NCI-H128 (cell line): ENCODE measurements at regions not wholly inside any gene's neighbourhood (a gene's known extent, or its start where the extent isn't known, plus 50 kb on each side); places are given as distances from the start of the nearest gene placed in this dataset.

Experiments used
- DNase-seq: peaks from one replicate; lab custom pipeline; 2025; ENCODE audit not compliant: unreplicated experiment; lab: John Stamatoyannopoulos, UW

DNA sequence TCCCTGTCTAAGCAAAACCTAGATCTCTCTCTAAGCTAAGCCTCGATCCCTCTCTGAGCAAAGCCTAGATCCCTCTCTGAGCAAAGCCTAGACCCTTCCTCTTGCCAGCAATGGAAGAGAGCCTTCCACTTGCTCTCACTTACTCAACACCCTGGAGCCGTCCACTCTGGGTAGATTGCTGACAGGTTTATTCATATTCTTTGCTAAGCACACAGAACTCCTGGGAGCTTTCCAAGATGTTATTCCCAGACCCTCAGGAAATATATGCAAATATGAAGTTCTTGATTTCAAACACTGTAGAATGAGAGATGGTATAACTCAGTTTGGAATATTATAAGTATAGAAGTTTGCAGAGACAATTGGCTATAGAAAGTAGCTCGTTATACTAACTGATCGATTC, 503.8 kb upstream of the CELF2 start:
- DNase-seq: no peak

DNA sequence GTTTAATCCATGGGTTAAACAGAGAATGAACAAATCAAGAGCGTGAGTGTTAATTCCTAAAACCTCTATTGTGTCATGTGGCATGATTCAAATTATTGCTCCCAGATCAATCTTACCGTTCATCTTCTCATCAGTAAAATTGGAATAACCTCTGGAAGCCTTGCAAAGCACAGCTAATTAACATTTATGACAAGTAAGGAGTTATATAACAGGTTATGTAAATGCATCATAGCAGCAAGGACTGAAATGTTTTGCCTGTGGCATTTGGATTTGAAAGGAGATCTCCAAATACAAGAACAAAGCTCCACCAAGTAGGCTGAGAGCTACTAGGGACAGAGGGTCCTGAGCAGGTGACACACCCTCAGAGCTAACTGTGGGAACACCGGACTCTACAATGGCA, 502.9 kb upstream of the CELF2 start:
- DNase-seq: no peak

DNA sequence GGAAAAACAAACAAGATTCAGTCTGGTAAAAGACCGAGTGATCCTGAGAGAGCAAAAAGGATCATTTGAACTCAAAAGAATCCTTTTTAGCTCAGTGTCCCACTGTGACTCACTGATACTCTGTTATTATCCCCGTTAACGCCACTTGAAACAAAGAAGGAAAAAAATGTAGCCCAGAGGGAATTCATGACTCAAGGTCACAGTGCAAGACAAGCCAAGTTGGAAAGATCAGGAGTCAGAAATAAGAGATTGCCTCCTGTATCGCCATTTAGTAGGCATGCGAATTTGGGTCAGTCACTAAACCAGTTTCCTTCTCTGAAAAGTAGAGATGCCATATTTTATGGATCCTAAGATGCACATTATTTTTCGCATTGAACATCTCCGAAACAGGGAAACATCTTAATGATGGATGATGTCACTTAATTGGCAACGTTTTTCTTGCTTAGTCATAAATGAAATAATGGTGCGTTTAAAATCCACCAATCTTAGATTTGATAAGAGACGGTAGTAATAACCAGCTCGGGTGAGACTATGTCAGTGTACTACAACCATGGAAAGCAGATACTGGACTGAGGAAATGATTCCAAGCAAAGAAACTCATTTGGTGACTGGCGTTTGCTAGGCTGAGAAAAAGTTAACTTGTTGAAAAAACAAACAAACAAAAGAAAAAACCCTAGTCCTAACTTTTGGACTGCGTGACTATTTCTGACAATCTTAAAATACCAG, 502.0 kb upstream of the CELF2 start:
- no peak for DNase-seq

DNA sequence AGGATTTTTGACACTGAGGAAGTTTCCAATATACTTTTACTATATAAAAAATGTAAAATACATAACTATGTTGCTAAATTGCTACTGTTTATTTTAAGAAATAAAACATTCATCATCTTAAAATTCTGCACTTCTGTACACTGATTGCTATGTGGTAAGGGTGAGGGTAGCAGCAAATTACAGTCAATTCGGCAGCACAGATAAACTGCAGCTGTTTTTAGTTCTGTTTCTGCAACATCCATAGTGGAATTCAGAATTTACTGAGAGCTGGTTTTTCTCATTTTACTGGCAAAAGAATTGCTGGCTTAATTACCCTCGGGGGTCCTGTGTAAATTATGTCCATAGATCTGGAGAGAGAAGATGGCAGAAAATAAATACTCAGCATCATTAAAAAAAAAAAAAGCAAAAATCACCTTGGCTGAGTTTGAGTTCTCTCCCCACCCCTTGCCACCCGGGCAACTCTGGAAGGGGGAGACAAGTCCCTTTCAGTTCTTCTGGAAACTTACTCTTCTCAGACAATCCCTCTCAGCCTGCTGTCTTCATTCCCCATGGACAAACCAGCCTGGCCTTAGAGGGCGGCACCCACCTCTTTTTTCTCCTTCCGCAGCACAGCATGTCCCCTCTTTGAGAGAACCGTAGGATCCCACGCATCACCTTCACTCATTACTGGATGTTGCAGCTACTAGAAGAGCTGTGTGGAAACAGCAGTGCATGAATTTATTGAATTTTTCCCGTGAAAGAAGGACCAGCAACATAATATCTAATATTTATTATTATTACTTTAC, 501.1 kb upstream of the CELF2 start:
- DNase-seq: no peak

DNA sequence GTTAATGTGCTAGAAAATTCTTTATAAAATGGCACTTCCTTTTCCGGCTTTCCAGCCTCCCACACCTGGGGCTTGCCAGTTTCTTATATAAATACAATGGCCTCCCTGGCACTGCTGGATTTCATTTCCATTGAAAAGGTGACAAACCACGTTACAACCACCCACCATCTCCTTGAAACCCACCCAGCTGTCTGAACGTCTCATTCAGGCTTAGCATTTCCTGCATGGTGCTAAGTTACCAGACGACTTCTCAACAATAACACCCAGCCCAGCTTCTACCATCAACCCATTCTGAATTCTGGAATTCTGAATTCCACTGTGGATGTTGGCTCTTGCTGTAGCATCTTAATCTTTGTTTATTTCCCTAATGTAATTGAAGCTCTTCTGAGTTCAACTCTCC, 499.8 kb upstream of the CELF2 start:
- no peak for DNase-seq

DNA sequence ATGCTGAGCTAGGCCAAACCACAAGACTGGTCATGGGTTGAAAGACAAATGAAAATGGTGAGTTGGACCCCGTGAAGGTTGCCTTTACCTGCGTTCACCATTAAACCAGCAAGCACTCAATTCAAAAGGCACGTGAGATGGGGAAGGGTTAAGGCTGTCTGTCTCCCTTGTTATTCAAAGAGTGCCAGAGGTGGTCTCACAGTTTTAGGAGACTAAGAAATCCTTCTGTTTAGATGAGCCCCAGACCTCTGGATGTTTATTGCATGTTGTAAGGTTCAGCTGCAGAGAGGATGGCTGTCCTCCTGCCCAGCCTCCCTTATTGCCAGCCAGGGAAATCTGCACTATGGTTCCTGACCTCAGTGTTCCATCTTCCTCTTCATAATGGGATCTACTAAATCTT, 498.0 kb upstream of the CELF2 start:
- no peak for DNase-seq

DNA sequence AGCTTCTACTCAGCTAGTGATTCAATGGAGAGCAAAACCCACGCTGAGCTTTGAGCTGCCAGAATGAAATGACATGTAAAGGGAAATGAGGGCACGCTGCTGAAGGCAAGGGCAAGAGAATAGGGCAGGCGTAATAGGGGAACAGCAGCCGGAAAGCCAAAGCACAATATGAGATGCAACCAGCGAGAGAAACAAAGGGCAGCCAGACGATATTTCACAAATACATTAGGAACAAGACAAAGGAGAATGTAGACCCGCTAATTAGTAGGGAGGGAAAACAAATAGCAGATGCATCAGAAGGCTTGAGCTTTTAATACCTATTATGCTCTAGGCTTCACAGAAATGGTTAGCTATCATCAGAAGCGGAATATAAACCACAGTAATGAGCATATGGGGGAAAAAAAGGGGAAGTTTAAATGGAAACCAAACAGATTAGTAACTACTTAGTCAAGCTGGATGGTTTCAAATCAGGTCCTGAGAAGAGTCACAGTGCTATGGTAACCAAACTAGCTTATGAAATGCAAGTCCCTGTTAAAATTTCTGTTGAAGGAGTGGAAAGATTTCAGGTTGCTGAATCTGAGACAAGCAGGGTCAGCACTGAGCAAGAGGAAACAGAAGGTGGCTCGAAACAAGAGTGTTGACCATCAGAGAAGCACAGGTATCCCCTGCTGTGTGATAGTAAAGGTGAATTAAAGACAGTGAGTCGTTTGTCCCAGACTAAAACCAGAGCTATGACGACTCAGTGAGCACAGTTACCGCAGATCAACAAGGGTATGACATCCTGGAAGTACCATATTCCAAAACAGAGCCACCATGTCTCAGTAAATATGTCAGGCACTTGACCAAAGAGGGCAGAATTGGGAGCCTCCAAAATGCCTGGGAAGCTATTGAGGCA, 496.9 kb upstream of the CELF2 start:
- DNase-seq: no peak

DNA sequence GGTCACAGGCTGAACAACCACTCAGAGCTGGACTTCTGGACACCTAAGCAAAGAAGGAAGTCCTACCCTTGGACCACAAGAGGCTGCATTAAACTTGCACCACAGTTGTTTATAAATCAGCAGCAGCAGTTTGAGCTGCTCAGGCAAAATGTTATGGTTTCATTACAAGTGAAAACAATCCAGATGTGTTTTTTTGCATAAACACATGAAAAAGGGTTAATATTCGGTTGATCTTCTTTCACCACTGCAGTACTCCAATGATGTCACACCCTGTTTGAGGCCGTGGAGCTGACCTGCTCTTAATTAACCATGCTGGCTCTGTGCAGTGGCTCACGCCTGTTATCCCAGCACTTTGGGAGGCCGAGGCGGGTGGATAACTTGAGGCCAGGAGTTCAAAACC, 490.8 kb upstream of the CELF2 start:
- DNase-seq: no peak

DNA sequence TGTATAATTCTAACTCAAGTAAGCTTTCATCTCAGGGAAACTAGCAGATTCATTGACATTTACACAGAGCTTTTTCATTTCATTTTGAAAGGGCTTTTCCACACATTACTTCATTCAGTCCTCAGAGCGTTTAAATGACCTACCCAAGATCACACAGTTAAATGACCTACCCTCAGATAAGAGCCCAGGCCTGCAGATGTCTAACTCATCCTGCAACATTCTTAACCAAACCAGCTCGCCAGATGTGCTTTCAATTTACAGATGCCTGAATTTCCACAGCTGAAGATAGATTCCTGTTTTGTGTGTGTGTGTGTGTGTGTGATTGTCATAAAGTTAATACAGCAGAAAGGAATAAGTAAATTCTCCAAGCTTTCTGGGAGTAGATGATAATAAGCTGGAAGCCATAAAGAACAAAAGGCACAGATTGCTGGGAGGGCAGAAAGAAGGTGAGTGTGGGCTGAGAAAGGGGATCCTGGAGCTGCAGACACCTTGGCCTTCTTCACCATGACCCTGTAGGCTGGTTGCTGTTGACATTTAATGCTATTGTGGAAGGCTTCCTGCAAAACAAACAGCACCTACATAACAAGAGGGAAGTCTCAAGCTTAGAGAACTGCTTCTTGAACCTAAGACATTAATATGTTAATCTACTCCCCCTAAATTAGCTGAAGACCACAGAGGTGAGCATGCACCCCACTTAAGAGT, 489.7 kb upstream of the CELF2 start:
- DNase-seq: no peak

DNA sequence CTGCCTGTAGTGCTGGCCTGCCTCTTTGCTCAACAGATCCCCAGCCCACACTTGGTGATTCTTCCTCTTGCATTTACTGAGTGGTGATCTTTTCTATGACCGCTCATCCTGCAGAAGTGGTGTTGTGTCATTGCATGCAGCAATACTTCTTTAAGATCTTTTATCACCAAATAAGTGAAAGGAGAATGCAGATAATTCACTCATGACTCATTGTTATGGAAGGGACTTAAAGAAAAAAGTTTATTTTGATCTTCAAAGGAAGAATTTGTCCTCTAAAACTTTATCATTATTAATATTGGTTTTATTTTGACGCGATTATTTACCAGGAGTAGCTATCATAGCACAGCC, 489.1 kb upstream of the CELF2 start:
- DNase-seq: no peak

DNA sequence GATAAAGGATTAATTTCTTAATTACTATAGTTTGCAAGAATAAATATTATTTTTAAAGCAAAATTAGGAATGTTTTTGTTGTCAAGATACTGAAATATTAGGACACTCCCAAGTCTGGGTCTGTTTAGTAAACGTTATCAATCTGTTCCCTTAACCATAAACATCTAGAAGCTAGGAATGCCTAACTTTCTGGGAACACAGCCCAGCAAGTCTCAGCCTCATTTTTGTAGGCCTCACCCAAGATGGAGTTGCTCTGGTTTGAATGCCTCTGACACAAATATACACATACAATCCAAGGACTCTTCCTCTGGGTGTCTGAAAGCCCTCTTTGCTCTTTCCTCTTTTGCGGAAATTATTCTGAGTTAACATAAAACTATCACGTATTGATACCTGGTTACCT, 487.4 kb upstream of the CELF2 start:
- no peak for DNase-seq

DNA sequence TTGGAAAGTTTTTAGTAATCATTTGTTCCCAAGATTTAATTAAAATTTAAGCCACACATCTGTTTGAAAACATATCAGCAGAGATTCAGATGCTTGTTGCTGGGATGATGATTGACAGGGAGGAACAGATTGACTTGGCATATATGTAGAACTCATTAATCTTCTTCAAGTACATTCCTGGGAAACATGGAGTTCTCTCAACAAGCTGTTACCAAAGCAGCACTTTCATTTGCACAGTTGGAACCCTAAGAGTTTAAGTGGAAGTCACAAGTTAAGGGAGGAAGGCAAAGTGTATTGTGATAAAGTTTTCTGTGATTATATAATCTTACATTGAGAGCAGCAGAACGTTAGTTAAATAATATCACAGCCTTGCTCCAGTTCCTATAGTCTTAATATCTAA, 485.4 kb upstream of the CELF2 start:
- no peak for DNase-seq

DNA sequence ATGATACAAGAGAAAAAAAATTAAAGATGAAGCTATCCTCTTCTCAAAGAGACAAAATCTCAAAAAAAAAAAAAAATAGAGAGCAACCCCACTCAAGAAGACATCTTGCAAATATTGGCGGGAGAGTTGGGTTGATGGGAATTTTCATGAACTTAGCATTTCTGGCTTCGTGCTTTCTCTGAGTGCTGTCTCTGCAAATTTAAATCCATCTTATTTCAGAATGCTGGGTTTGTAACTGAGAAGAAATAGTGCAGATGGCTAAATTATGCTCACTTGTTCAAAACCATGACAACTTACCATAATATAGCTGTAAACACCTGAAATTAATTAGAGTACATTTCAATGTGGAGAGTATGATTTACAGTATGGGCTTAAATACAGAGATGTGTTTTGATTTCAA, 484.8 kb upstream of the CELF2 start:
- no peak for DNase-seq

DNA sequence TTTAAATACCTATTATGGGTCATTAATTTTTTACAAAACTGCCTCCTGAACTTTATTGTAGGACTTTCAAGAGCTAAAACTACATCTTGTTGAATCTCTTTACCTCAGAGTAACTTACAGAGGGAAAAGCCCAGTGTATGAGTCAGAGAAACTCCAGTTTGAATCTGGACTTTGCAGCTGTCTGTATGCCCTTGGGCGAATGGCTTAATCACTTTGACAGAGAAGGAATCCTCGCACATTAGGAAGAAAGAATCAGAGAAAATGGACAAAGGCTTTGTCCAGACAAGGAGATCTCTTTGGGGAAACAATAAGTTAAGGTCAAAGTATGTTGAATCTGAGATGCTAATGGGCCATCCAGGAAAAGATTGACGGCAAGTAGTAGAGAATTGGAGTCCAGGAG, 484.2 kb upstream of the CELF2 start:
- no peak for DNase-seq

DNA sequence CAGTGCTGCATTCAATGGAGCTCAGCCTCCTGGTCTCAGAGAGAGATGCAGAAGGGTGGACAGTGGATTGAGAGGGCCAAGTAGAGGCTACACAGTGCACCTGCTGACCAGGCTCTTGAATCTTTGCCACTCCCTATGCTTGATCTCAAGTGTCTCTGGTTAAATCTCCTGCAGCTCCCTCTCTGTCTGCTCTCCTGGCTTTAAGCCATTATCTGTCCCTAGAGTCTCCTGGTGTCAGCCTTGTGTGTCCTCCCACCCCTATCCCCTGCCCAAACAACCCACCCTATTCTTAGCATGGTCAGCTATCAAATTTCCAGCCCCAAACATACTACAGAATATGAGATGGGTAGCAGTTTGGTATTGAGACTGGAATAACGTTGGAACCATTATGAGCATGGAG, 479.3 kb upstream of the CELF2 start:
- no peak for DNase-seq

DNA sequence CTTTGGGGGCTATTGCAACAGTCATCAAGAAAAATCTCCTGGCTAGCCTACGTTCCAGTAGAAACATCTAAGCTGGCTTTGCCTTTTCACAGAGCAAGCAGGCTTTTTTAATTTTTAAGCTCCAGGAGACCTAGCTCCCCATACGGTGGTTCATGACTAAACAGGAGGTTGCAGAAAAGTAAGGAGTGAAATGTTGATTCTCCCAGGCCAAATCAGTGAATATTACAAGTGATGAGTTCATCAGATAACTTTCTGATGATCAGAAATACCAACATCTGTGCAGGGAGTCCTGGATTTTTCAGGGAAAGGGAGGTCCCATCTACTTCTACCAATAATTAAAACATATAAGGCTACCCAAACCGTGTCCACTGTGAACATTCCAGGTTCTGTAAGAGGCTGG, 477.3 kb upstream of the CELF2 start:
- DNase-seq: no peak

DNA sequence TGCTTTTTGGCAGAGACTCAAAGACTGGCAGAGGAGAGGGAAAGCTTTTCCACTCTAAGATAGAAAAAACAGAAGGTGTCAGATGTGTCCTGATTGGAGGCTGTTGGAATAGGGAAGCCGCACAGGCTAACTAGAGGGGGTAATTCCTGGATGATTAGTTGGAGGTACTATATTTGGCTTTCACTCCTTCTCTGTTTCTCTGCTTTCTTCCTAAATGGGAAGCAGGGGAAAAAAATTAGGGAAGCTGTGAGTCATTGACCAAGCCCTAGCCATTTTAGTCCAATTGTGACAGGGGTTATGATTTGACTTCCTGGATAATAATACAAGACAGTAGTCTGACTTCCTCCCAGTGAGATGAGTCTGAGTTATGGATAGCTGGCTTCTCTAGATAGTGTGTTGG, 475.2 kb upstream of the CELF2 start:
- no peak for DNase-seq

DNA sequence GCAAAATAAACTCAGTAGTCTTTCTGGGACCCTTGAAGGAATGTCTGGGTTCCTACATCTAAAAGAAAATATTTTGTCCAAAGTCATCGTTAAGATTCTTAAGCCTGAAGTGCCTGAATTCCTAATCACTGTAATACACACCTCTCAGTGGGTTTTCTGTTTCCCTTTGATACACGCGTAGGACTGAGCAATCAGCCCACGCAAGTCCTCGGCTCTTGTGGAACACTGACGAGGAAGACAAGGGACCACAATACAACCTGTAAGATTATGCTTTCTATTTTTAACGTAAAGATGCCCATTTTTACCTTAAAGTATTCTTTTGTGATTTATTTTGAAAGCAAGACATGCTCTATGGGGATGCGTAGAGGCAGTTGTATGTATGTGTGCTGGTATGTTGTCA, 472.8 kb upstream of the CELF2 start:
- no peak for DNase-seq

DNA sequence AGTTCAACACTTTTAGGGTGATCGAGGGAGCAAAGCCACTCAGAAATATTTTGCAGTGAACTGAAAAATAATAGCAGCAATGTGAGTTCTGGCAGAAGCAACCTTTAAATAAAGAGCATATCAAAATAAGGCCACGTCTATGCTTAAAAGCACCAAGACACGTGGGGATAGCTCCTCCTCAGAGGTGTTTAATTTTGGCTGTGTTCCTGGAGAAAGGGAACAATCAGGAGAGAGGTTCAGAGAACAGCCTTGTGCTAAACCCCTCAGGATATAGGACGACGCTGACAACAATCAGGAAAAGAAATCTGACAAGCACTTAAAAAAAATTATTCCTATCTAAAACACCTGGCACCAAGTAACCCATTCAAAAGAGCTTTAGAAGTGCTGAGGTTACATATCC, 471.9 kb upstream of the CELF2 start:
- DNase-seq: peak; percentile 4

DNA sequence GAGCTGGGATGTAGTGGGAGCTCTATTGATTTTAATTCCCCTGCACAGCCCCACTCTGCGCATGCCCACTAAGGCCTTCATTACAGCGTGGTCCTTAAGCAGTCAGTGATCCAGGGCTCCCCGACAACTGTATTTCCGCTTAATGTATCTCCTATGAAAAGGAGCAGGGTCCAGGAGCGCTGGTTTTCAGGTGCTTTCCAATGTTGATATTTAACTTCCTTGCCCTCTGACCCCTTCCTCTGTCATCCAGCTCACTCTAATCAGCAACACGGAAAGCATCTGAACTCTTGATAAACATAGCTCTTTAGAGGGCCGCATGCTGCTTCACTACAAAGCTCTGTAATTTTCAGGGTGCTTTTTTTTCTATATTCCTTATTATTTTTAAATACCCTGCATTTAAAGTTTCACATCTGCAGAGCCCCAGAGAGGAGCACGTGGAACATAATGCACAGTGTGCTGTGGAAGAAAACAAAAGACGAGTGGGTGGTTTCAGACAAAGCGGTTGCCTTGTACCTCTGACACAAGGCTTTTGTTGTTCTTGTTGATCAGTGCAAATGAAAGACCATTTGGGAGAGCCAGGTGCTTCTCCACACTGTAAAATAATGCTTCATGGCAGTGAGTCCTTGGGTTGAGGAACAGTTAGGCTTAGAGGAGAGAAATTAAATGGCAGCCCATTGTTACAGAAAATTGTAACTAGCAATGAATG, 465.9 kb upstream of the CELF2 start:
- DNase-seq: peak; percentile 3

DNA sequence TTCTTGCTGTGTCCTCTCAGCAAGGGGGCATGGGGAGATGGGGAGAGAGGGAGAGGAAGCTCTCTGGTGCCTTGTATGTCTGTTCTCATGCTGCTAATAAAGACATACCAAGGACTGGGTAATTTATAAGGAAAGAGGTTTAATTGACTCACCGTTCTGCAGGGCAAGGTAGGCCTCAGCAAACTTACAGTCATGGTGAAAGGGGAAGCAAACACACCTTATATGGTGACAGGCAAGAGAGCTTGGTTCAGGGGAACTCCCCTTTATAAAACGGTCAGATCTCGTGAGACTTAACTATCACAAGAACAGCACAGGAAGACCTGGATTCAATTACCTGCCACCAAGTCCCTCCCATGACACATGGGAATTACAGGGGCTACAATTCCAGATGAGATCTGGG, 464.7 kb upstream of the CELF2 start:
- DNase-seq: no peak
